ENCODE measurements at regions not wholly inside any gene's neighbourhood (a gene's known extent, or its start where the extent isn't known, plus 50 kb on each side); places are given as distances from the start of the nearest gene placed in this dataset.

DNA sequence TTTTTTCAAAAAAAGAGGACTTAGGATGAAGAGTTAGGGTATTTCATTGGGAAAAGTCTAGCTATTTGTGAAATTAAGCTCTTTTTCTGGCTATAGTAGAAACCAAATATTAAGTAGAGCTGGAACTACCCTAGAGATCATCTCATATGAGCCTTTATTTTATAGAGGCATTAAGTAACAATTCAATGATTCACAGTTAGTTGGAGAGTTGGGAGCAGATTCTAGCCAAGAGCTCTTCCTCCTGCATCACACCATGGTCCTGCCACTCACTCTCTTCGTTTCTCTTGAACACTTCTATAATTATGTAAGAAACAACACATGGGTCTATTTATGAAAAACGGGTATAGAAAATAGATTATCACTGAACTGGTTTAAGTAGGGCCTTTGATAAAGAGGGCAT lies 76.1 kb upstream of the ANK3 start:
- TF ChIP-seq POLR2AphosphoS5 (IDR thresholded peaks at IDR 0.05) (no peak), POLR2A (IDR thresholded peaks at IDR 0.05) (no peak)
- TF ChIP-seq, protein P1, sequence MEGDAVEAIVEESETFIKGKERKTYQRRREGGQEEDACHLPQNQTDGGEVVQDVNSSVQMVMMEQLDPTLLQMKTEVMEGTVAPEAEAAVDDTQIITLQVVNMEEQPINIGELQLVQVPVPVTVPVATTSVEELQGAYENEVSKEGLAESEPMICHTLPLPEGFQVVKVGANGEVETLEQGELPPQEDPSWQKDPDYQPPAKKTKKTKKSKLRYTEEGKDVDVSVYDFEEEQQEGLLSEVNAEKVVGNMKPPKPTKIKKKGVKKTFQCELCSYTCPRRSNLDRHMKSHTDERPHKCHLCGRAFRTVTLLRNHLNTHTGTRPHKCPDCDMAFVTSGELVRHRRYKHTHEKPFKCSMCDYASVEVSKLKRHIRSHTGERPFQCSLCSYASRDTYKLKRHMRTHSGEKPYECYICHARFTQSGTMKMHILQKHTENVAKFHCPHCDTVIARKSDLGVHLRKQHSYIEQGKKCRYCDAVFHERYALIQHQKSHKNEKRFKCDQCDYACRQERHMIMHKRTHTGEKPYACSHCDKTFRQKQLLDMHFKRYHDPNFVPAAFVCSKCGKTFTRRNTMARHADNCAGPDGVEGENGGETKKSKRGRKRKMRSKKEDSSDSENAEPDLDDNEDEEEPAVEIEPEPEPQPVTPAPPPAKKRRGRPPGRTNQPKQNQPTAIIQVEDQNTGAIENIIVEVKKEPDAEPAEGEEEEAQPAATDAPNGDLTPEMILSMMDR (IDR thresholded peaks at IDR 0.05 in 8 of 11, conservative IDR thresholded peaks at IDR 0.05 in 3 of 11), result no peak
- Histone ChIP-seq H3K4me3 (no peak overlapping the region), H3K27ac (no peak overlapping the region), H3K9me3 (no peaks in the 10 kb centered on the region), H3K27me3 (replicated peaks in 1 of 7) (no peaks in the 10 kb centered on the region), H3K36me3 (no peaks in the 10 kb centered on the region), H3K4me1 (peaks cover 0 to 6% (median 0%) of the 10 kb centered on the region in 6 donors)
- DNase-seq, result no peak
- WGBS, 5 donors, result 65 to 80% (median 74%) methylated on average over 2 of the region's 2 CpGs
- intact Hi-C loops (cut with DNase I; ENCODE audit: low total_unique reads), result no loop called here

GRCh38 chr10:60464659-60465058 lies 75.0 kb upstream of the ANK3 start:
- no peak for TF ChIP-seq POLR2AphosphoS5 (IDR thresholded peaks at IDR 0.05)
- no peak for TF ChIP-seq POLR2A (IDR thresholded peaks at IDR 0.05)
- TF ChIP-seq, protein P1 (IDR thresholded peaks at IDR 0.05 in 8 of 11, conservative IDR thresholded peaks at IDR 0.05 in 3 of 11), result no peak
- intact Hi-C loops (cut with DNase I; ENCODE audit: low total_unique reads), result no loop called here
- no peaks in the 10 kb centered on the region for H3K36me3 ChIP-seq
- no peaks in the 10 kb centered on the region for H3K27me3 ChIP-seq (replicated peaks in 1 of 7)
- no peak overlapping the region for H3K27ac ChIP-seq
- DNase-seq, result no peak
- peaks cover 0 to 6% (median 0%) of the 10 kb centered on the region in 6 donors for H3K4me1 ChIP-seq
- no peak overlapping the region for H3K4me3 ChIP-seq
- WGBS, 5 donors, result 89 to 95% (median 93%) methylated on average over 3 of the region's 3 CpGs
- H3K9me3 ChIP-seq, result no peaks in the 10 kb centered on the region

- H3K27me3 ChIP-seq (replicated peaks in 1 of 7), result no peaks in the 10 kb centered on the region
- no peaks in the 10 kb centered on the region for H3K36me3 ChIP-seq
- H3K4me3 ChIP-seq, result no peak overlapping the region
- peaks cover 0 to 6% (median 0%) of the 10 kb centered on the region in 6 donors for H3K4me1 ChIP-seq
- no peak for TF ChIP-seq POLR2A (IDR thresholded peaks at IDR 0.05)
- TF ChIP-seq, protein P1 (IDR thresholded peaks at IDR 0.05 in 8 of 11, conservative IDR thresholded peaks at IDR 0.05 in 3 of 11), result no peak
- TF ChIP-seq POLR2AphosphoS5 (IDR thresholded peaks at IDR 0.05), result no peak
- H3K9me3 ChIP-seq, result no peaks in the 10 kb centered on the region
- no peak for DNase-seq
- H3K27ac ChIP-seq, result no peak overlapping the region
- intact Hi-C loops (cut with DNase I; ENCODE audit: low total_unique reads), result no loop called here
These were observed 74.1 kb upstream of the ANK3 start for GRCh38 chr10:60463746-60464145.

- Histone ChIP-seq H3K27me3 (replicated peaks in 1 of 7) (no peaks in the 10 kb centered on the region), H3K4me3 (no peak overlapping the region), H3K9me3 (no peaks in the 10 kb centered on the region), H3K4me1 (peaks cover 0 to 6% (median 0%) of the 10 kb centered on the region in 6 donors), H3K36me3 (no peaks in the 10 kb centered on the region), H3K27ac (no peak overlapping the region)
- no peak for DNase-seq
- intact Hi-C loops (cut with DNase I; ENCODE audit: low total_unique reads), result no loop called here
- TF ChIP-seq POLR2AphosphoS5 (IDR thresholded peaks at IDR 0.05) (no peak), POLR2A (IDR thresholded peaks at IDR 0.05) (no peak)
- TF ChIP-seq, protein P1 (IDR thresholded peaks at IDR 0.05 in 8 of 11, conservative IDR thresholded peaks at IDR 0.05 in 3 of 11), result no peak
- WGBS, 5 donors, result 55 to 72% (median 59%) methylated on average over 7 of the region's 7 CpGs
These were observed 72.0 kb upstream of the ANK3 start for GRCh38 chr10:60461688-60462087.

All from spleen (tissue), 11 donors.